ENCODE measurements at regions not wholly inside any gene's neighbourhood (a gene's known extent, or its start where the extent isn't known, plus 50 kb on each side); places are given as distances from the start of the nearest gene placed in this dataset.

DNA sequence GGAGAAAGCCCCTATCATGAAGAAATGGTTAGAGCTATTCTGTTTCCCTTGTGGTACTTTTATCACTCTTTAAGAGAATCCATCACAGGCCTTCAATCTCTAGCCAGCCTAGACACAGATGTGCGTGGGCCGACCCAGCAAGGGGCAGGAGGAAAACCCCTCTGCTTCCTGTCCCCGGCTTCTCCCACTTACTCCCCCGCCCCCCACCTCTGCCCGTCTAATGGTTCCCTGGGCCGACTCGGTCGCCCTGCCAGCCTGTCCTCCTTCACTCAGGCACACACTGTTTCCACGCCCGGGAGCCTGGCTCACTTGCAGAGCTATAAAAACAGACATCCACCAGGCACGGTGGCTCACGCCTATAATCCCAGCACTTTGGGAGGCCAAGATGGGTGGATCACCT is 58.3 kb upstream of the TFRC start:
- peaks cover 21 to 43% of the 10 kb centered on the region in 2 experiments for H3K4me1 Mint-ChIP-seq
- peak overlapping the region; percentile 26 for H3K18ac ChIP-seq (ENCODE audit: insufficient read length, low read depth, low read length)
- H3K27ac Mint-ChIP-seq = peak overlapping the region in 1 of 3 experiments; percentile 87; a peak in 2 of 7 replicates
- no peak overlapping the region for H4K5ac ChIP-seq (ENCODE audit: insufficient read length, low read depth, low read length)
- H3T11ph ChIP-seq (ENCODE audit: low read length) = no peak overlapping the region
- no peak overlapping the region for H3K9ac ChIP-seq (ENCODE audit: extremely low read depth, insufficient read length, low read length)
- H2BK15ac ChIP-seq (ENCODE audit: low read depth, low read length) = no peak overlapping the region
- no peaks in the 10 kb centered on the region; the same call in 1 of the 2 replicates for H3K27me3 Mint-ChIP-seq (ENCODE audit: low read depth)
- no peak overlapping the region for H3K4me3 Mint-ChIP-seq
- H3K23me2 ChIP-seq (ENCODE audit: insufficient read length, low read depth, low read length, poor library complexity, severe bottlenecking) = no peaks in the 10 kb centered on the region
- no peak overlapping the region for H3K4ac ChIP-seq (ENCODE audit: low read depth, low read length)
- no CpG with 5 or more reads among the region's 12 CpGs for WGBS (ENCODE audit: extremely low coverage, insufficient read length, low lambda C conversion rate)
- no peaks in the 10 kb centered on the region for H3K36me3 Mint-ChIP-seq (ENCODE audit: insufficient read depth in 1 of 3, low read depth in 3 of 3)
- no peak overlapping the region for H3K23ac ChIP-seq (ENCODE audit: insufficient read length, low read depth, low read length)
- H3K9me3 Mint-ChIP-seq = peaks cover 0 to 5% of the 10 kb centered on the region in 2 experiments; a peak in 1 of 5 replicates
- no peaks in the 10 kb centered on the region for H3K27me3 ChIP-seq (ENCODE audit: insufficient read depth, low read length)
- H2BK5ac ChIP-seq (ENCODE audit: insufficient read length, low read length) = no peak overlapping the region
- no peak overlapping the region for H2AK5ac ChIP-seq (ENCODE audit: insufficient read length, low read length)
- H3K14ac ChIP-seq (ENCODE audit: insufficient read depth, low read length) = no peak overlapping the region
- no peak overlapping the region for H4K91ac ChIP-seq (ENCODE audit: insufficient read length, low read depth, low read length)
- no peak overlapping the region for H3K56ac ChIP-seq (ENCODE audit: insufficient read length, low read depth, low read length)
- no peaks in the 10 kb centered on the region for H4K20me1 ChIP-seq (ENCODE audit: control insufficient read depth, insufficient read depth, insufficient read length)
- no peaks in the 10 kb centered on the region for H3K79me2 ChIP-seq (ENCODE audit: insufficient read depth, low read length)
- DNase-seq = no peak
- TF ChIP-seq, protein P1, sequence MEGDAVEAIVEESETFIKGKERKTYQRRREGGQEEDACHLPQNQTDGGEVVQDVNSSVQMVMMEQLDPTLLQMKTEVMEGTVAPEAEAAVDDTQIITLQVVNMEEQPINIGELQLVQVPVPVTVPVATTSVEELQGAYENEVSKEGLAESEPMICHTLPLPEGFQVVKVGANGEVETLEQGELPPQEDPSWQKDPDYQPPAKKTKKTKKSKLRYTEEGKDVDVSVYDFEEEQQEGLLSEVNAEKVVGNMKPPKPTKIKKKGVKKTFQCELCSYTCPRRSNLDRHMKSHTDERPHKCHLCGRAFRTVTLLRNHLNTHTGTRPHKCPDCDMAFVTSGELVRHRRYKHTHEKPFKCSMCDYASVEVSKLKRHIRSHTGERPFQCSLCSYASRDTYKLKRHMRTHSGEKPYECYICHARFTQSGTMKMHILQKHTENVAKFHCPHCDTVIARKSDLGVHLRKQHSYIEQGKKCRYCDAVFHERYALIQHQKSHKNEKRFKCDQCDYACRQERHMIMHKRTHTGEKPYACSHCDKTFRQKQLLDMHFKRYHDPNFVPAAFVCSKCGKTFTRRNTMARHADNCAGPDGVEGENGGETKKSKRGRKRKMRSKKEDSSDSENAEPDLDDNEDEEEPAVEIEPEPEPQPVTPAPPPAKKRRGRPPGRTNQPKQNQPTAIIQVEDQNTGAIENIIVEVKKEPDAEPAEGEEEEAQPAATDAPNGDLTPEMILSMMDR (conservative IDR thresholded peaks at IDR 0.05) = no peak
- H2BK12ac ChIP-seq (ENCODE audit: insufficient read length, low read depth, low read length) = no peak overlapping the region
- no peaks in the 10 kb centered on the region; the same call in 1 of the 2 replicates for H3K4me1 ChIP-seq (ENCODE audit: insufficient read depth, low read length)
- no peaks in the 10 kb centered on the region for H3K79me1 ChIP-seq (ENCODE audit: insufficient read depth, low read depth, low read length, poor library complexity, severe bottlenecking)
- H3K4me2 ChIP-seq (ENCODE audit: insufficient read depth, insufficient read length, low read length) = no peak overlapping the region
- H3K27ac ChIP-seq (ENCODE audit: insufficient read length, low read depth, low read length) = no peak overlapping the region
- H3K9me3 ChIP-seq (ENCODE audit: control insufficient read depth, low read depth, low read length) = no peaks in the 10 kb centered on the region
- no peak overlapping the region for H2BK20ac ChIP-seq (ENCODE audit: low read depth, low read length, poor library complexity, severe bottlenecking)
- no peak overlapping the region for H2AFZ ChIP-seq (ENCODE audit: low read length)
- no peak overlapping the region for H2BK120ac ChIP-seq (ENCODE audit: low read depth, low read length, poor library complexity, severe bottlenecking)
- H4K8ac ChIP-seq (replicated peaks; ENCODE audit: insufficient read length, low read depth, low read length) = no peak overlapping the region

Data from H9 (cell line).